Motor neuron (in vitro differentiated cells): ENCODE measurements at regions not wholly inside any gene's neighbourhood (a gene's known extent, or its start where the extent isn't known, plus 50 kb on each side); places are given as distances from the start of the nearest gene placed in this dataset.

Source experiments
- ATAC-seq, 8 experiments: fragments of 200-7000 bp; cut with Tn5 transposase; replicated peaks in 6 of 8; 2 replicates each; pipeline ENCODE4 v1.8.0; 2021; ENCODE audit warnings: mild to moderate bottlenecking in 8 of 8, moderate library complexity in 8 of 8
- H3K27ac ChIP-seq, 2 donors: fragments of 250-450 bp; sonication (Bioruptor Pico); 2 replicates each; pipeline ENCODE4 v1.9.0; 2021; ENCODE audit warnings: antibody characterized with exemption in 2 of 2, mild to moderate bottlenecking in 2 of 2, moderate library complexity in 1 of 2
- H3K4me1 ChIP-seq, 2 donors: fragments of 250-450 bp; sonication (Bioruptor Pico); replicated peaks in 1 of 2; 2 replicates each; pipeline ENCODE4 v1.6.1; 2021; ENCODE audit warnings: antibody characterized with exemption in 2 of 2, mild to moderate bottlenecking in 2 of 2, moderate library complexity in 1 of 2
- H3K4me3 ChIP-seq, 5 donors: fragments of 250-450 bp; sonication (Bioruptor Pico); 2 replicates each; pipeline ENCODE4 v1.9.0; 2021; ENCODE audit warnings: antibody characterized with exemption in 5 of 5, mild to moderate bottlenecking in 5 of 5, moderate library complexity in 4 of 5
- WGBS, 10 experiments: fragments of 450-650 bp; shearing (Covaris generic); methylation state at CpG; one replicate each; pipeline ENCODE4 v1.0.0; 2022; 5-methylcytosine and 5-hydroxymethylcytosine counted together
- in situ Hi-C, 9 experiments: fragments of 400-800 bp; cut with MboI; loops; one replicate each; pipeline ENCODE4 v1.15.0; 2021; ENCODE audit warnings: low sequenced_read_pairs in 9 of 9, low pct_unique_long_range_greater_than_20kb in 2 of 9; ENCODE audit not compliant: unreplicated experiment in 9 of 9

GRCh38 chr13:34223984-34224383 lies 406.0 kb downstream of the RFC3 start:
- Histone ChIP-seq H3K4me3 (no peak overlapping the region), H3K27ac (no peak overlapping the region), H3K4me1 (peaks cover 3 to 8% of the 10 kb centered on the region in 2 donors)
- in situ Hi-C loops: no loop called here
- 57 to 94% (median 70%) methylated on average over 1 to 2 of the region's 2 CpGs; no CpG with 5 or more reads in 6 of the 10 experiments for WGBS, 10 experiments
- ATAC-seq: no peak

- peak in 5 of 8 experiments; percentile 95 to 100 (median 97) for ATAC-seq
- Histone ChIP-seq H3K4me3 (no peak overlapping the region), H3K4me1 (peaks cover 3 to 8% of the 10 kb centered on the region in 2 donors), H3K27ac (peak overlapping the region in 1 of 2 donors; percentile 18)
- in situ Hi-C loops: no loop called here
- WGBS, 10 experiments: 67 to 100% (median 79%) methylated on average over 1 to 10 of the region's 10 CpGs; no CpG with 5 or more reads in 2 of the 10 experiments
Measured at GRCh38 chr13:34224877-34225276, 406.9 kb downstream of the RFC3 start.

- H3K4me3 ChIP-seq: no peak overlapping the region
- ATAC-seq: no peak
- H3K27ac ChIP-seq: no peak overlapping the region
- peaks cover 0 to under 1% of the 10 kb centered on the region in 2 donors for H3K4me1 ChIP-seq
- in situ Hi-C loops: no loop called here
Measured at GRCh38 chr13:34230271-34230670, 412.3 kb downstream of the RFC3 start.

GRCh38 chr13:34241332-34241731 lies 423.4 kb downstream of the RFC3 start:
- 7 to 75% (median 62%) methylated on average over 2 to 5 of the region's 5 CpGs for WGBS, 10 experiments
- in situ Hi-C loops: no loop called here
- Histone ChIP-seq H3K4me1 (no peaks in the 10 kb centered on the region), H3K4me3 (no peak overlapping the region), H3K27ac (no peak overlapping the region)
- peak in 3 of 8 experiments; percentile 24 to 27 (median 25) for ATAC-seq

- Histone ChIP-seq H3K4me1 (peaks cover 0 to 3% of the 10 kb centered on the region in 2 donors), H3K4me3 (no peak overlapping the region), H3K27ac (no peak overlapping the region)
- WGBS, 10 experiments: 0 to 89% (median 51%) methylated on average over 1 to 2 of the region's 3 CpGs; no CpG with 5 or more reads in 2 of the 10 experiments
- ATAC-seq: peak in 1 of 8 experiments; percentile 48
- in situ Hi-C loops: no loop called here
Measured at GRCh38 chr13:34243403-34243802, 425.5 kb downstream of the RFC3 start.

- Histone ChIP-seq H3K27ac (no peak overlapping the region), H3K4me1 (peaks cover 3 to 14% of the 10 kb centered on the region in 2 donors), H3K4me3 (no peak overlapping the region)
- in situ Hi-C loops: no loop called here
- 48 to 100% (median 86%) methylated on average over 1 to 2 of the region's 2 CpGs for WGBS, 10 experiments
- ATAC-seq: no peak
Measured at GRCh38 chr13:34246511-34246910, 428.6 kb downstream of the RFC3 start.

- 60 to 100% (median 100%) methylated on average over 1 of the region's 1 CpG; no CpG with 5 or more reads in 5 of the 10 experiments for WGBS, 10 experiments
- no peak for ATAC-seq
- Histone ChIP-seq H3K4me1 (peaks cover 3 to 14% of the 10 kb centered on the region in 2 donors), H3K27ac (no peak overlapping the region), H3K4me3 (no peak overlapping the region)
- in situ Hi-C loops: no loop called here
Measured at GRCh38 chr13:34247596-34247995, 429.6 kb downstream of the RFC3 start.

- H3K4me3 ChIP-seq: no peak overlapping the region
- 56 to 100% (median 86%) methylated on average over 1 to 3 of the region's 3 CpGs; no CpG with 5 or more reads in 2 of the 10 experiments for WGBS, 10 experiments
- peaks cover 3 to 14% of the 10 kb centered on the region in 2 donors for H3K4me1 ChIP-seq
- ATAC-seq: peak in 2 of 8 experiments; percentile 80 to 81
- in situ Hi-C loops: no loop called here
- no peak overlapping the region for H3K27ac ChIP-seq
Measured at GRCh38 chr13:34249546-34250039, 431.6 kb downstream of the RFC3 start.

- in situ Hi-C loops: no loop called here
- ATAC-seq: no peak
- Histone ChIP-seq H3K4me3 (no peak overlapping the region), H3K27ac (no peak overlapping the region), H3K4me1 (peaks cover 3 to 14% of the 10 kb centered on the region in 2 donors)
- WGBS, 10 experiments: 42 to 94% (median 85%) methylated on average over 2 to 3 of the region's 3 CpGs; no CpG with 5 or more reads in 1 of the 10 experiments
Measured at GRCh38 chr13:34250151-34250670, 432.3 kb downstream of the RFC3 start.

GRCh38 chr13:34254366-34254765 lies 436.4 kb downstream of the RFC3 start:
- Histone ChIP-seq H3K4me1 (peaks cover 3 to 11% of the 10 kb centered on the region in 2 donors), H3K4me3 (no peak overlapping the region), H3K27ac (no peak overlapping the region)
- no peak for ATAC-seq
- in situ Hi-C loops: no loop called here

- no peak for ATAC-seq
- 20 to 100% (median 88%) methylated on average over 1 to 3 of the region's 3 CpGs; no CpG with 5 or more reads in 2 of the 10 experiments for WGBS, 10 experiments
- Histone ChIP-seq H3K4me3 (no peak overlapping the region), H3K27ac (no peak overlapping the region), H3K4me1 (peaks cover 3 to 5% of the 10 kb centered on the region in 2 donors)
- in situ Hi-C loops: no loop called here
Measured at GRCh38 chr13:34255711-34256110, 437.8 kb downstream of the RFC3 start.

GRCh38 chr13:34256236-34256635 lies 438.3 kb downstream of the RFC3 start:
- H3K27ac ChIP-seq: no peak overlapping the region
- H3K4me1 ChIP-seq: no peaks in the 10 kb centered on the region
- H3K4me3 ChIP-seq: no peak overlapping the region
- 20 to 100% (median 80%) methylated on average over 1 to 2 of the region's 2 CpGs; no CpG with 5 or more reads in 5 of the 10 experiments for WGBS, 10 experiments
- no peak for ATAC-seq
- in situ Hi-C loops: no loop called here

GRCh38 chr13:34257966-34258365 lies 440.0 kb downstream of the RFC3 start:
- no peak for ATAC-seq
- Histone ChIP-seq H3K4me1 (no peaks in the 10 kb centered on the region), H3K27ac (no peak overlapping the region), H3K4me3 (no peak overlapping the region)
- 0 to 100% (median 68%) methylated on average over 1 to 4 of the region's 4 CpGs for WGBS, 10 experiments
- in situ Hi-C loops: no loop called here
